Loucy (cell line): ENCODE measurements at regions not wholly inside any gene's neighbourhood (a gene's known extent, or its start where the extent isn't known, plus 50 kb on each side); places are given as distances from the start of the nearest gene placed in this dataset.

Experiments
- H2AFZ ChIP-seq: fragments of 200-600 bp; sonication (generic); 2 replicates; pipeline ENCODE4 v1.6.0; 2016; ENCODE audit warnings: antibody characterized with exemption, mild to moderate bottlenecking, low read length, moderate library complexity
- H3F3A ChIP-seq: fragments of 200-600 bp; 2 replicates; pipeline ENCODE4 v1.6.0; 2016; ENCODE audit warnings: antibody characterized with exemption, low read depth, mild to moderate bottlenecking
- H3K27me3 ChIP-seq: fragments of 200-600 bp; sonication (generic); 2 replicates; pipeline ENCODE4 v1.6.1; 2014; ENCODE audit warnings: low read length, mild to moderate bottlenecking; ENCODE audit not compliant: insufficient read depth, poor library complexity, severe bottlenecking
- H3K36me3 ChIP-seq: fragments of 200-600 bp; sonication (generic); 2 replicates; pipeline ENCODE4 v1.6.1; 2016; ENCODE audit warnings: low read length; ENCODE audit not compliant: insufficient read depth
- H3K4me1 ChIP-seq: fragments of 200-600 bp; sonication (generic); 2 replicates; pipeline ENCODE4 v1.5.1; 2014; ENCODE audit warnings: low read length, mild to moderate bottlenecking; ENCODE audit not compliant: insufficient read depth, poor library complexity, severe bottlenecking
- H3K4me2 ChIP-seq: fragments of 200-600 bp; sonication (generic); 2 replicates; pipeline ENCODE4 v1.6.0; 2014; ENCODE audit warnings: antibody characterized with exemption, low read length, low read depth, mild to moderate bottlenecking; ENCODE audit not compliant: poor library complexity, severe bottlenecking
- H3K4me3 ChIP-seq: fragments of 200-600 bp; sonication (generic); 2 replicates; pipeline ENCODE4 v1.5.1; 2014; ENCODE audit warnings: low read length, mild to moderate bottlenecking, mixed read lengths; ENCODE audit not compliant: poor library complexity, severe bottlenecking
- H3K79me2 ChIP-seq: fragments of 200-600 bp; sonication (generic); 2 replicates; pipeline ENCODE4 v1.6.1; 2014; ENCODE audit warnings: low read length; ENCODE audit not compliant: insufficient read depth
- H3K9ac ChIP-seq: fragments of 200-600 bp; sonication (generic); 2 replicates; pipeline ENCODE4 v1.6.0; 2014; ENCODE audit warnings: mild to moderate bottlenecking, low read depth, low read length, moderate library complexity; ENCODE audit not compliant: poor library complexity, severe bottlenecking
- H3K9me2 ChIP-seq: fragments of 200-600 bp; sonication (generic); replicated peaks from 2 replicates; pipeline ENCODE4 v1.6.1; 2016; ENCODE audit warnings: low read depth, low read length, mixed read lengths
- H3K9me3 ChIP-seq: fragments of 200-600 bp; sonication (generic); 2 replicates; pipeline ENCODE4 v1.6.1; 2014; ENCODE audit warnings: mild to moderate bottlenecking, antibody characterized with exemption, low read length, low read depth; ENCODE audit not compliant: insufficient read depth
- H4K20me1 ChIP-seq: fragments of 200-600 bp; sonication (generic); 2 replicates; pipeline ENCODE4 v1.6.0; 2014; ENCODE audit warnings: antibody characterized with exemption, low read length, mild to moderate bottlenecking; ENCODE audit not compliant: insufficient read depth, poor library complexity, severe bottlenecking
- EZH2phosphoT487 ChIP-seq: fragments of 200-600 bp; IDR thresholded peaks from 2 replicates; pipeline ENCODE4 v1.6.1; 2018; ENCODE audit warnings: antibody characterized with exemption, mild to moderate bottlenecking, moderate library complexity, borderline replicate concordance
- TF ChIP-seq, protein P1 (sequence below): fragments of 200-600 bp; sonication (generic); conservative IDR thresholded peaks from 2 replicates; pipeline ENCODE4 v1.5.1; 2014; ENCODE audit warnings: mild to moderate bottlenecking, antibody characterized with exemption, low read length

DNA sequence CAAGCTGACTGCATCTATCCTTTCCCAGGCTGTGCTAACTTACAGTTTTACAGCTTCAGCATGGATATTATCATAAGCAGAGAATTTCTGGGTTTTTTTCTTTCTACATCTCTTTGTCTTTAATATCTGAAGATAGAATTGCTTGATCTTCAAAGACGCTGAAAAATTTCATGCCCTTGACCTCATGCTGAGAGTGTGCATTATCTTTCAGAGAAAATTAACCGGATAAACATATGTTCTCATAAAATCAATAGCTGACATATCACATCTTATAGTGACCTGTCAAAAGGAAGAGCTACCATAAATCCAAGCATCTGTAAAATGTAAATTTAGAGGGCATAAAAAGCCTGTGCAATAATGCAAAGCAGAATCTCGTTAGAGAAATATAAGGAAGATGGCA is 1704.1 kb upstream of the FLRT2 start:
- Histone ChIP-seq H2AFZ (no peak overlapping the region), H3K9ac (no peak overlapping the region), H3F3A (no peaks in the 10 kb centered on the region), H3K27me3 (no peaks in the 10 kb centered on the region), H3K4me3 (no peak overlapping the region), H3K9me3 (no peaks in the 10 kb centered on the region; the same call in 1 of the 2 replicates), H3K4me1 (no peaks in the 10 kb centered on the region), H3K36me3 (no peaks in the 10 kb centered on the region), H3K9me2 (no peaks in the 10 kb centered on the region), H3K4me2 (no peak overlapping the region), H4K20me1 (no peaks in the 10 kb centered on the region), H3K79me2 (no peaks in the 10 kb centered on the region)
- TF ChIP-seq EZH2phosphoT487 = no peak
- TF ChIP-seq, protein P1, sequence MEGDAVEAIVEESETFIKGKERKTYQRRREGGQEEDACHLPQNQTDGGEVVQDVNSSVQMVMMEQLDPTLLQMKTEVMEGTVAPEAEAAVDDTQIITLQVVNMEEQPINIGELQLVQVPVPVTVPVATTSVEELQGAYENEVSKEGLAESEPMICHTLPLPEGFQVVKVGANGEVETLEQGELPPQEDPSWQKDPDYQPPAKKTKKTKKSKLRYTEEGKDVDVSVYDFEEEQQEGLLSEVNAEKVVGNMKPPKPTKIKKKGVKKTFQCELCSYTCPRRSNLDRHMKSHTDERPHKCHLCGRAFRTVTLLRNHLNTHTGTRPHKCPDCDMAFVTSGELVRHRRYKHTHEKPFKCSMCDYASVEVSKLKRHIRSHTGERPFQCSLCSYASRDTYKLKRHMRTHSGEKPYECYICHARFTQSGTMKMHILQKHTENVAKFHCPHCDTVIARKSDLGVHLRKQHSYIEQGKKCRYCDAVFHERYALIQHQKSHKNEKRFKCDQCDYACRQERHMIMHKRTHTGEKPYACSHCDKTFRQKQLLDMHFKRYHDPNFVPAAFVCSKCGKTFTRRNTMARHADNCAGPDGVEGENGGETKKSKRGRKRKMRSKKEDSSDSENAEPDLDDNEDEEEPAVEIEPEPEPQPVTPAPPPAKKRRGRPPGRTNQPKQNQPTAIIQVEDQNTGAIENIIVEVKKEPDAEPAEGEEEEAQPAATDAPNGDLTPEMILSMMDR = no peak

DNA sequence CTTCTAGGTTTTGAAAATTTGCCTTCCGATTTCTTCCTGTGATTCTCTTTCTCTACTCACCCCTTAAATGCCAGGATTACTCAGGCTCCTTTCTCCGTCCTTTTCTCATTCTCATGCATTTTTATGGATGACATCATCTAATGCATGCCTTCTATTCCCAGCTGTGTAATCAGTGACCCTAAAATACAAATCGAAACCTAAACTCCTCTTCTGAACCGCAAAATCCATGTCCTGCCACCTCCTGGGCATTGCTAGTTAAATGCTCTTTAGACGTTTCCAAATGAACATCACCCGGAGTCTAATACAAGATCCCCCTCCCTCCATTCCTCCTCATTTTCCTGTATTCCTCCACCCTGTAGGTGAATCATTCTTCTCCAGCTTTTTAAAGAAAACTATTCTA is 1703.1 kb upstream of the FLRT2 start:
- no peak for TF ChIP-seq EZH2phosphoT487
- TF ChIP-seq, protein P1 = no peak
- Histone ChIP-seq H3K9ac (no peak overlapping the region), H4K20me1 (no peaks in the 10 kb centered on the region), H3K9me3 (no peaks in the 10 kb centered on the region; the same call in 1 of the 2 replicates), H3K79me2 (no peaks in the 10 kb centered on the region), H2AFZ (no peak overlapping the region), H3K4me1 (no peaks in the 10 kb centered on the region), H3F3A (no peaks in the 10 kb centered on the region), H3K36me3 (no peaks in the 10 kb centered on the region), H3K4me2 (no peak overlapping the region), H3K27me3 (no peaks in the 10 kb centered on the region), H3K9me2 (no peaks in the 10 kb centered on the region), H3K4me3 (no peak overlapping the region)

DNA sequence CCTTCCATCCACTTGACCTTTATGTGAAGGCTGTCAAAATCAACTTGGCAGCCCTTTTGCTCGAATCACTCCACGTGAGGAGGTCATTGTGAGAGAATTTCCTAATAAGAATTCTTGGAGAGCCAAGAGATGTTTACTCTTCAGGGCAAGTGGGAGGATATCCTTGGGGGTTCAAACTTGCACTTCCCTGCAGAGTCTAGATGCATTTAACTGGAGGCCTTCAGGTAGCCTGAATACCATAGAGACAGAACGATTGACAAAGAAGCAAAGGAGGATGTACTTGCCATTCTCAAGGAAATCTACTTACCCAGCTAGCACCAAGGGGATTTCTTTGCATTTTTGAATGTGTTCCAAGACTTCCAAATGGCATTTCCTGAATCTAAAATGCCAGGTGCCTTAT is 1702.6 kb upstream of the FLRT2 start:
- Histone ChIP-seq H2AFZ (no peak overlapping the region), H3K9ac (no peak overlapping the region), H3K4me1 (no peaks in the 10 kb centered on the region), H3K4me2 (no peak overlapping the region), H3K79me2 (no peaks in the 10 kb centered on the region), H3K27me3 (no peaks in the 10 kb centered on the region), H3K9me2 (no peaks in the 10 kb centered on the region), H3K4me3 (no peak overlapping the region), H4K20me1 (no peaks in the 10 kb centered on the region), H3K9me3 (no peaks in the 10 kb centered on the region; the same call in 1 of the 2 replicates), H3K36me3 (no peaks in the 10 kb centered on the region), H3F3A (no peaks in the 10 kb centered on the region)
- TF ChIP-seq, protein P1 = no peak
- no peak for TF ChIP-seq EZH2phosphoT487
